ENCODE measurements at regions not wholly inside any gene's neighbourhood (a gene's known extent, or its start where the extent isn't known, plus 50 kb on each side); places are given as distances from the start of the nearest gene placed in this dataset.

GRCh38 chr3:72301779-72302178 is 516.8 kb upstream of the PROK2 start:
- TF ChIP-seq CTCF (conservative IDR thresholded peaks at IDR 0.05) (no peak), EZH2 (IDR thresholded peaks at IDR 0.05; ENCODE audit: low read depth) (no peak)
